HepG2 (cell line): ENCODE measurements at regions not wholly inside any gene's neighbourhood (a gene's known extent, or its start where the extent isn't known, plus 50 kb on each side); places are given as distances from the start of the nearest gene placed in this dataset.

ENCODE experiments used
- CHD2 ChIP-seq: IDR thresholded peaks from 2 replicates; pipeline ENCODE4 v1.6.1; 2011; ENCODE audit warnings: low read depth, low read length, improper control_type of control experiment
- CHD4 ChIP-seq: fragments of 200-600 bp; sonication (generic); IDR thresholded peaks from 2 replicates; pipeline ENCODE4 v1.7.0; 2017; ENCODE audit warnings: mild to moderate bottlenecking, low read length, borderline replicate concordance
- HDAC6 ChIP-seq: fragments of 200-600 bp; sonication (generic); IDR thresholded peaks from 2 replicates; pipeline ENCODE4 v1.7.0; 2017; ENCODE audit warnings: mild to moderate bottlenecking, antibody characterized with exemption, low read length, low read depth
- HNRNPK ChIP-seq: fragments of 200-400 bp; formaldehyde crosslinking; IDR thresholded peaks from 2 replicates; pipeline ENCODE4 v1.6.1; 2018; ENCODE audit warnings: low read length, low read depth, moderate library complexity, mild to moderate bottlenecking; ENCODE audit not compliant: poor library complexity, severe bottlenecking
- HNRNPL ChIP-seq: fragments of 200-400 bp; formaldehyde crosslinking; IDR thresholded peaks from 2 replicates; pipeline ENCODE4 v1.6.1; 2017; ENCODE audit warnings: mild to moderate bottlenecking, low read depth, low read length
- MBD4 ChIP-seq: IDR thresholded peaks from 2 replicates; pipeline ENCODE4 v1.6.1; 2012; ENCODE audit warnings: low read length, inconsistent platforms, borderline replicate concordance
- MTF2 ChIP-seq: sonication (generic); formaldehyde crosslinking; IDR thresholded peaks from 2 replicates; pipeline ENCODE4 v1.5.0; 2020; ENCODE audit warnings: missing genetic modification reagents, borderline replicate concordance
- NCOA2 ChIP-seq: sonication (generic); formaldehyde crosslinking; IDR thresholded peaks from 2 replicates; pipeline ENCODE4 v1.8.0; 2022; ENCODE audit warnings: inconsistent platforms
- RARG ChIP-seq: sonication (generic); formaldehyde crosslinking; IDR thresholded peaks from 2 replicates; pipeline ENCODE4 v1.4.0; 2020; ENCODE audit warnings: low read depth, mild to moderate bottlenecking, missing genetic modification reagents
- SOX6 ChIP-seq, 2 experiments: fragments of 450-650 bp in 1 of 2; sonication (generic) in 1 of 2; formaldehyde crosslinking in 1 of 2; IDR thresholded peaks; 2 replicates each; pipeline versions ENCODE4 v1.4.0 to v1.6.1; 2017 to 2020; ENCODE audit warnings: antibody characterized with exemption in 1 of 2, mild to moderate bottlenecking in 1 of 2, missing genetic modification reagents in 1 of 2
- TBX2 ChIP-seq: sonication (generic); formaldehyde crosslinking; IDR thresholded peaks from 2 replicates; pipeline ENCODE4 v1.5.0; 2020; ENCODE audit warnings: missing genetic modification reagents, mild to moderate bottlenecking, borderline replicate concordance
- XBP1 ChIP-seq: sonication (generic); formaldehyde crosslinking; IDR thresholded peaks from 2 replicates; pipeline ENCODE4 v1.5.0; 2020; ENCODE audit warnings: missing genetic modification reagents
- ZNF367 ChIP-seq: sonication (generic); formaldehyde crosslinking; IDR thresholded peaks from 2 replicates; pipeline ENCODE4 v1.4.0; 2020; ENCODE audit warnings: missing genetic modification reagents, borderline replicate concordance
- ZNF558 ChIP-seq: sonication (generic); formaldehyde crosslinking; IDR thresholded peaks from 2 replicates; pipeline ENCODE4 v1.9.0; 2022; ENCODE audit warnings: mild to moderate bottlenecking, missing genetic modification reagents, borderline replicate concordance
- ZNF7 ChIP-seq: IDR thresholded peaks from 2 replicates; pipeline ENCODE4 v1.6.1; 2016; ENCODE audit warnings: missing biosample characterization, missing genetic modification reagents
- TF ChIP-seq, protein P1 (sequence below): conservative IDR thresholded peaks from 2 replicates; pipeline ENCODE4 v1.6.1; 2018; ENCODE audit warnings: missing genetic modification reagents
- TF ChIP-seq, protein P2 (sequence below): IDR thresholded peaks from 2 replicates; pipeline ENCODE4 v1.6.1; 2016; ENCODE audit warnings: low read depth, borderline replicate concordance
- TF ChIP-seq, protein P3 (sequence below): sonication (generic); formaldehyde crosslinking; IDR thresholded peaks from 2 replicates; pipeline ENCODE4 v1.4.0; 2020; ENCODE audit warnings: missing genetic modification reagents, borderline replicate concordance
- TF ChIP-seq, protein P4 (sequence below): sonication (generic); formaldehyde crosslinking; IDR thresholded peaks from 2 replicates; pipeline ENCODE4 v1.8.0; 2022; ENCODE audit warnings: missing genetic modification reagents, mild to moderate bottlenecking, borderline replicate concordance
- TF ChIP-seq, protein P5 (sequence below), 2 experiments: sonication (generic) in 1 of 2; formaldehyde crosslinking in 1 of 2; IDR thresholded peaks; 2 replicates each; pipeline versions ENCODE4 v1.4.0 to v1.6.1; 2018 to 2020; ENCODE audit warnings: missing genetic modification reagents in 2 of 2, borderline replicate concordance in 1 of 2, low read depth in 1 of 2, mild to moderate bottlenecking in 1 of 2, missing biosample characterization in 1 of 2

DNA sequence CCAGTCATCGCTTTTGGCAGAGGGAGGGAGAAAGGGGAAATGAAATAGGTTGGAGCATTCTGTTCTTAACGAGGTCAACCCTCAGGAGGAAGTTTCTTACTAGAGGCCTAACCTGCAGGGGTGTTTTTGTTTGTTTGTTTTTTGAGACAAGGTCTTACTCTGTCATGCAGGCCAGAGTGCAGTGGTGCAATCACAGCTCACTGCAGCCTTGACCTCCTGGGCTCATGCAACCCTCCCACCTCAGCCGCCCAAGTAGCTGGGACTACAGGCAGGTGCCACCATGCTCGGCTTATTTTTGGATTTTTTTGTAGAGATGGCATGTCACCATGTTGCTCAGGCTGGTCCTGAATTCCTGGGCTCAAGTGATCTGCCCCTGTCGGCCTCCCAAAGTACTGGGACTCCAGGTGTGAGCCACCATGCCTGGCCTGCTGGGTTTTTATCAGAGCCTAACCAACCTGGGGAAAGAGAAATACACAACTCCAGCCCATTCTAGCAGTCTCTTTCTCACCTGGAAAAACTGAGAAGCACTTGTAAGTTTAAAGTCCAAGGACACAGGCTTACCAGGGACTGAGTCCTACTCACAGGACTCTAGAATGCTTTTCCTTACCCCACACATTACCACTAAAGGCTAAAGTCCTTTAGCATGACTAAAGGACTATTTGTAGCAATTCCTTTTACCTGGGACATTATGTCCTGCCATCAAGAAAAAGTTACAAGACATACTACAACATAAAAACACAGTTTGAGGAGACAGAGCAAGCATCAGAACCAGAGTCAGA, 101.0 kb upstream of the EGFR start (continued):
- TF ChIP-seq, protein P1, sequence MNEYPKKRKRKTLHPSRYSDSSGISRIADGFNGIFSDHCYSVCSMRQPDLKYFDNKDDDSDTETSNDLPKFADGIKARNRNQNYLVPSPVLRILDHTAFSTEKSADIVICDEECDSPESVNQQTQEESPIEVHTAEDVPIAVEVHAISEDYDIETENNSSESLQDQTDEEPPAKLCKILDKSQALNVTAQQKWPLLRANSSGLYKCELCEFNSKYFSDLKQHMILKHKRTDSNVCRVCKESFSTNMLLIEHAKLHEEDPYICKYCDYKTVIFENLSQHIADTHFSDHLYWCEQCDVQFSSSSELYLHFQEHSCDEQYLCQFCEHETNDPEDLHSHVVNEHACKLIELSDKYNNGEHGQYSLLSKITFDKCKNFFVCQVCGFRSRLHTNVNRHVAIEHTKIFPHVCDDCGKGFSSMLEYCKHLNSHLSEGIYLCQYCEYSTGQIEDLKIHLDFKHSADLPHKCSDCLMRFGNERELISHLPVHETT: no peak
- peak; percentile 64; the same call in 1 of the 2 replicates for TF ChIP-seq NCOA2 (CRISPR knock-in tag)
- TF ChIP-seq TBX2 (CRISPR knock-in tag): peak; percentile 44; the same call in 1 of the 2 replicates
- TF ChIP-seq, protein P2, sequence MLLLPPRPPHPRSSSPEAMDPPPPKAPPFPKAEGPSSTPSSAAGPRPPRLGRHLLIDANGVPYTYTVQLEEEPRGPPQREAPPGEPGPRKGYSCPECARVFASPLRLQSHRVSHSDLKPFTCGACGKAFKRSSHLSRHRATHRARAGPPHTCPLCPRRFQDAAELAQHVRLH (CRISPR knock-in tag): no peak; the same call in 1 of the 2 replicates
- no peak for TF ChIP-seq ZNF367 (CRISPR knock-in tag)
- TF ChIP-seq HNRNPL: no peak
- TF ChIP-seq RARG (CRISPR knock-in tag): no peak
- TF ChIP-seq MBD4: no peak
- no peak for TF ChIP-seq CHD2
- TF ChIP-seq, protein P3, sequence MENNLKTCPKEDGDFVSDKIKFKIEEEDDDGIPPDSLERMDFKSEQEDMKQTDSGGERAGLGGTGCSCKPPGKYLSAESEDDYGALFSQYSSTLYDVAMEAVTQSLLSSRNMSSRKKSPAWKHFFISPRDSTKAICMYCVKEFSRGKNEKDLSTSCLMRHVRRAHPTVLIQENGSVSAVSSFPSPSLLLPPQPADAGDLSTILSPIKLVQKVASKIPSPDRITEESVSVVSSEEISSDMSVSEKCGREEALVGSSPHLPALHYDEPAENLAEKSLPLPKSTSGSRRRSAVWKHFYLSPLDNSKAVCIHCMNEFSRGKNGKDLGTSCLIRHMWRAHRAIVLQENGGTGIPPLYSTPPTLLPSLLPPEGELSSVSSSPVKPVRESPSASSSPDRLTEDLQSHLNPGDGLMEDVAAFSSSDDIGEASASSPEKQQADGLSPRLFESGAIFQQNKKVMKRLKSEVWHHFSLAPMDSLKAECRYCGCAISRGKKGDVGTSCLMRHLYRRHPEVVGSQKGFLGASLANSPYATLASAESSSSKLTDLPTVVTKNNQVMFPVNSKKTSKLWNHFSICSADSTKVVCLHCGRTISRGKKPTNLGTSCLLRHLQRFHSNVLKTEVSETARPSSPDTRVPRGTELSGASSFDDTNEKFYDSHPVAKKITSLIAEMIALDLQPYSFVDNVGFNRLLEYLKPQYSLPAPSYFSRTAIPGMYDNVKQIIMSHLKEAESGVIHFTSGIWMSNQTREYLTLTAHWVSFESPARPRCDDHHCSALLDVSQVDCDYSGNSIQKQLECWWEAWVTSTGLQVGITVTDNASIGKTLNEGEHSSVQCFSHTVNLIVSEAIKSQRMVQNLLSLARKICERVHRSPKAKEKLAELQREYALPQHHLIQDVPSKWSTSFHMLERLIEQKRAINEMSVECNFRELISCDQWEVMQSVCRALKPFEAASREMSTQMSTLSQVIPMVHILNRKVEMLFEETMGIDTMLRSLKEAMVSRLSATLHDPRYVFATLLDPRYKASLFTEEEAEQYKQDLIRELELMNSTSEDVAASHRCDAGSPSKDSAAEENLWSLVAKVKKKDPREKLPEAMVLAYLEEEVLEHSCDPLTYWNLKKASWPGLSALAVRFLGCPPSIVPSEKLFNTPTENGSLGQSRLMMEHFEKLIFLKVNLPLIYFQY (CRISPR knock-in tag): 0 out of 2 replicates have a peak, but pooled peaks have one; percentile 20
- TF ChIP-seq HDAC6: no peak
- no peak for TF ChIP-seq HNRNPK
- TF ChIP-seq CHD4: no peak
- TF ChIP-seq MTF2: no peak
- no peak for TF ChIP-seq XBP1 (CRISPR knock-in tag)
- TF ChIP-seq ZNF7 (CRISPR knock-in tag): no peak
- no peak for TF ChIP-seq SOX6 (IDR thresholded peaks at IDR 0.05)
- TF ChIP-seq SOX6 (CRISPR knock-in tag; IDR thresholded peaks at IDR 0.05): peak; percentile 72
- TF ChIP-seq, protein P4, sequence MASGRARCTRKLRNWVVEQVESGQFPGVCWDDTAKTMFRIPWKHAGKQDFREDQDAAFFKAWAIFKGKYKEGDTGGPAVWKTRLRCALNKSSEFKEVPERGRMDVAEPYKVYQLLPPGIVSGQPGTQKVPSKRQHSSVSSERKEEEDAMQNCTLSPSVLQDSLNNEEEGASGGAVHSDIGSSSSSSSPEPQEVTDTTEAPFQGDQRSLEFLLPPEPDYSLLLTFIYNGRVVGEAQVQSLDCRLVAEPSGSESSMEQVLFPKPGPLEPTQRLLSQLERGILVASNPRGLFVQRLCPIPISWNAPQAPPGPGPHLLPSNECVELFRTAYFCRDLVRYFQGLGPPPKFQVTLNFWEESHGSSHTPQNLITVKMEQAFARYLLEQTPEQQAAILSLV (CRISPR knock-in tag): no peak
- TF ChIP-seq, protein P5, sequence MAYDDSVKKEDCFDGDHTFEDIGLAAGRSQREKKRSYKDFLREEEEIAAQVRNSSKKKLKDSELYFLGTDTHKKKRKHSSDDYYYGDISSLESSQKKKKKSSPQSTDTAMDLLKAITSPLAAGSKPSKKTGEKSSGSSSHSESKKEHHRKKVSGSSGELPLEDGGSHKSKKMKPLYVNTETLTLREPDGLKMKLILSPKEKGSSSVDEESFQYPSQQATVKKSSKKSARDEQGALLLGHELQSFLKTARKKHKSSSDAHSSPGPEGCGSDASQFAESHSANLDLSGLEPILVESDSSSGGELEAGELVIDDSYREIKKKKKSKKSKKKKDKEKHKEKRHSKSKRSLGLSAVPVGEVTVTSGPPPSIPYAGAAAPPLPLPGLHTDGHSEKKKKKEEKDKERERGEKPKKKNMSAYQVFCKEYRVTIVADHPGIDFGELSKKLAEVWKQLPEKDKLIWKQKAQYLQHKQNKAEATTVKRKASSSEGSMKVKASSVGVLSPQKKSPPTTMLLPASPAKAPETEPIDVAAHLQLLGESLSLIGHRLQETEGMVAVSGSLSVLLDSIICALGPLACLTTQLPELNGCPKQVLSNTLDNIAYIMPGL (CRISPR knock-in tag; IDR thresholded peaks at IDR 0.05; ENCODE audit: borderline replicate concordance in 1 of 2, low read depth in 1 of 2): no peak; a peak in 1 of 4 replicates
- TF ChIP-seq ZNF558: no peak
